NCI-H2196 (cell line): ENCODE measurements at regions not wholly inside any gene's neighbourhood (a gene's known extent, or its start where the extent isn't known, plus 50 kb on each side); places are given as distances from the start of the nearest gene placed in this dataset.

ENCODE experiments used
- DNase-seq: peaks from one replicate; lab custom pipeline; 2025; ENCODE audit not compliant: unreplicated experiment; lab: John Stamatoyannopoulos, UW

GRCh38 chr2:5502385-5502784 lies 189.8 kb upstream of the SOX11 start:
- no peak for DNase-seq

- DNase-seq: no peak
Measured at GRCh38 chr2:5504756-5505155, 187.4 kb upstream of the SOX11 start.

GRCh38 chr2:5507367-5507766 lies 184.8 kb upstream of the SOX11 start:
- DNase-seq: no peak

- no peak for DNase-seq
Measured at GRCh38 chr2:5509362-5509761, 182.8 kb upstream of the SOX11 start.

GRCh38 chr2:5510082-5510481 lies 182.1 kb upstream of the SOX11 start:
- DNase-seq: no peak

GRCh38 chr2:5515693-5516092 lies 176.5 kb upstream of the SOX11 start:
- no peak for DNase-seq

- no peak for DNase-seq
Measured at GRCh38 chr2:5519286-5519685, 172.9 kb upstream of the SOX11 start.

GRCh38 chr2:5520463-5520972 lies 171.7 kb upstream of the SOX11 start:
- no peak for DNase-seq

GRCh38 chr2:5521461-5521860 lies 170.7 kb upstream of the SOX11 start:
- no peak for DNase-seq

GRCh38 chr2:5524551-5524950 lies 167.6 kb upstream of the SOX11 start:
- DNase-seq: no peak

- DNase-seq: no peak
Measured at GRCh38 chr2:5528706-5529105, 163.5 kb upstream of the SOX11 start.

- DNase-seq: no peak
Measured at GRCh38 chr2:5530011-5530696, 162.0 kb upstream of the SOX11 start.

GRCh38 chr2:5535301-5535700 lies 156.9 kb upstream of the SOX11 start:
- no peak for DNase-seq

- DNase-seq: no peak
Measured at GRCh38 chr2:5537180-5537688, 154.9 kb upstream of the SOX11 start.

GRCh38 chr2:5538313-5538712 lies 153.9 kb upstream of the SOX11 start:
- no peak for DNase-seq

- DNase-seq: no peak
Measured at GRCh38 chr2:5538772-5539171, 153.4 kb upstream of the SOX11 start.

GRCh38 chr2:5539282-5540165 lies 152.7 kb upstream of the SOX11 start:
- DNase-seq: no peak

- DNase-seq: no peak
Measured at GRCh38 chr2:5540856-5541255, 151.3 kb upstream of the SOX11 start.

- DNase-seq: no peak
Measured at GRCh38 chr2:5544205-5544786, 147.9 kb upstream of the SOX11 start.

GRCh38 chr2:5546181-5546580 lies 146.0 kb upstream of the SOX11 start:
- no peak for DNase-seq

GRCh38 chr2:5548991-5549715 lies 143.0 kb upstream of the SOX11 start:
- no peak for DNase-seq
